Caco-2 (cell line): ENCODE measurements at regions not wholly inside any gene's neighbourhood (a gene's known extent, or its start where the extent isn't known, plus 50 kb on each side); places are given as distances from the start of the nearest gene placed in this dataset.

Source experiments
- BruUV-seq: library from RNA; stranded (reverse); fragments of 400-500 nt; replicated peaks from 2 replicates; lab custom pipeline; 2021; lab: Mats Ljungman, UMichigan
- CTCF ChIA-PET: fragments of 300-600 bp; sonication (Branson Sonifier 250); formaldehyde crosslinking; loops from one replicate; lab custom pipeline; 2022; ENCODE audit warnings: antibody characterized with exemption; lab: Charles Lee
- POLR2A ChIA-PET: fragments of 300-600 bp; sonication (Branson Sonifier 250); formaldehyde crosslinking; loops from one replicate; lab custom pipeline; 2022; ENCODE audit warnings: antibody characterized with exemption; lab: Charles Lee
- DNase-seq, 2 experiments: peaks; one replicate each; pipeline versions ENCODE4 v3.0.0 to v3.0.0-alpha.2; 2020 to 2022
- H3K27me3 ChIP-seq: replicated peaks from 2 replicates; pipeline ENCODE4 v1.6.0; 2011; ENCODE audit warnings: low read length; ENCODE audit not compliant: control insufficient read depth, insufficient read depth
- H3K36me3 ChIP-seq: 2 replicates; pipeline ENCODE4 v1.5.1; 2011; ENCODE audit warnings: low read length; ENCODE audit not compliant: control insufficient read depth, insufficient read depth
- H3K4me1 ChIP-seq: fragments of 250-450 bp; sonication (Bioruptor Pico); 2 replicates; pipeline ENCODE4 v1.5.1; 2020; ENCODE audit warnings: mild to moderate bottlenecking
- H3K4me3 ChIP-seq: 2 replicates; pipeline ENCODE4 v1.5.1; 2011; ENCODE audit warnings: low read depth, mild to moderate bottlenecking, control low read depth, low read length
- H3K9me3 ChIP-seq: fragments of 250-450 bp; sonication (Bioruptor Pico); 2 replicates; pipeline ENCODE4 v1.5.1; 2020; ENCODE audit warnings: mild to moderate bottlenecking, moderate library complexity
- H3K27ac Mint-ChIP-seq: one replicate; pipeline ENCODE4 v1.8.0; 2022; ENCODE audit warnings: mixed read lengths; ENCODE audit not compliant: unreplicated experiment
- H3K27me3 Mint-ChIP-seq: one replicate; pipeline ENCODE4 v1.8.0; 2022; ENCODE audit warnings: mixed read lengths; ENCODE audit not compliant: insufficient read depth, unreplicated experiment
- H3K36me3 Mint-ChIP-seq: one replicate; pipeline ENCODE4 v1.8.0; 2022; ENCODE audit warnings: mild to moderate bottlenecking, mixed read lengths; ENCODE audit not compliant: insufficient read depth, unreplicated experiment
- H3K4me1 Mint-ChIP-seq: one replicate; pipeline ENCODE4 v1.8.0; 2022; ENCODE audit warnings: low read depth, mixed read lengths; ENCODE audit not compliant: unreplicated experiment
- H3K4me3 Mint-ChIP-seq: one replicate; pipeline ENCODE4 v1.8.0; 2022; ENCODE audit warnings: mild to moderate bottlenecking, moderate library complexity, mixed read lengths; ENCODE audit not compliant: unreplicated experiment
- H3K9me3 Mint-ChIP-seq: one replicate; pipeline ENCODE4 v1.8.0; 2022; ENCODE audit warnings: mixed read lengths; ENCODE audit not compliant: unreplicated experiment
- intact Hi-C: fragments of 100-400 bp; cut with micrococcal nuclease; formaldehyde crosslinking; loops from one replicate; pipeline ENCODE4 v1.10.0; 2022; ENCODE audit not compliant: unreplicated experiment
- TF ChIP-seq, protein P1 (sequence below), 2 experiments: fragments of 200-600 bp in 1 of 2; IDR thresholded peaks; 1 replicate in 1 of 2; 2 replicates in 1 of 2; pipeline versions ENCODE4 v1.5.1 to v1.8.0; 2011 to 2022; ENCODE audit warnings: antibody characterized with exemption in 1 of 2, control low read depth in 1 of 2, inconsistent platforms in 1 of 2, low read depth in 1 of 2, low read length in 1 of 2, mild to moderate bottlenecking in 1 of 2, moderate library complexity in 1 of 2; ENCODE audit not compliant: insufficient read depth in 1 of 2, severe bottlenecking in 1 of 2, unreplicated experiment in 1 of 2

DNA sequence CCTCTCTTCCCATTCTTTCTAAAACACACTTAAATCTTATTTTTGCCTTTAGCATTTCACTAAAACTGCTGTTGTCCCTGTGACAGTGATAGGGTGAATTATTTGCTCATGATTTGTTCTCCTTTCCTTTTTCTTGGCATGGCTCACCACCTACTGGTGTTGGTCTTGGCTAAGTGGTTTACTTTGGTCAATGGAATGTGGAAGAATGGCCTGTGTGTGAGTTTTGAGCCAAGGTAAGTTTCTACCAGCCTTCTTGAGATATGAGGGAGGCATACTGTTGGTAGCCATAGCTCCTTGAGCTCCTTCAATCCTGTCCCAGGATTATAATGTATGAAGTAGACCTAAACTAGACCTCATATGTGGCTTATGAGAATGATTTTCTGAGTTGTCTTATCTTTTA, 506.3 kb upstream of the RAG2 start:
- no peaks in the 10 kb centered on the region for H3K9me3 ChIP-seq
- Mint-ChIP-seq H3K27ac (no peak overlapping the region), H3K36me3 (no peaks in the 10 kb centered on the region), H3K4me3 (no peak overlapping the region), H3K4me1 (no peaks in the 10 kb centered on the region), H3K9me3 (no peaks in the 10 kb centered on the region), H3K27me3 (peaks cover 7% of the 10 kb centered on the region)
- intact Hi-C loops, result no loop called here
- no peaks in the 10 kb centered on the region for H3K27me3 ChIP-seq
- TF ChIP-seq, protein P1, sequence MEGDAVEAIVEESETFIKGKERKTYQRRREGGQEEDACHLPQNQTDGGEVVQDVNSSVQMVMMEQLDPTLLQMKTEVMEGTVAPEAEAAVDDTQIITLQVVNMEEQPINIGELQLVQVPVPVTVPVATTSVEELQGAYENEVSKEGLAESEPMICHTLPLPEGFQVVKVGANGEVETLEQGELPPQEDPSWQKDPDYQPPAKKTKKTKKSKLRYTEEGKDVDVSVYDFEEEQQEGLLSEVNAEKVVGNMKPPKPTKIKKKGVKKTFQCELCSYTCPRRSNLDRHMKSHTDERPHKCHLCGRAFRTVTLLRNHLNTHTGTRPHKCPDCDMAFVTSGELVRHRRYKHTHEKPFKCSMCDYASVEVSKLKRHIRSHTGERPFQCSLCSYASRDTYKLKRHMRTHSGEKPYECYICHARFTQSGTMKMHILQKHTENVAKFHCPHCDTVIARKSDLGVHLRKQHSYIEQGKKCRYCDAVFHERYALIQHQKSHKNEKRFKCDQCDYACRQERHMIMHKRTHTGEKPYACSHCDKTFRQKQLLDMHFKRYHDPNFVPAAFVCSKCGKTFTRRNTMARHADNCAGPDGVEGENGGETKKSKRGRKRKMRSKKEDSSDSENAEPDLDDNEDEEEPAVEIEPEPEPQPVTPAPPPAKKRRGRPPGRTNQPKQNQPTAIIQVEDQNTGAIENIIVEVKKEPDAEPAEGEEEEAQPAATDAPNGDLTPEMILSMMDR (IDR thresholded peaks at IDR 0.05; ENCODE audit: insufficient read depth in 1 of 2, low read depth in 1 of 2, low read length in 1 of 2, severe bottlenecking in 1 of 2, unreplicated experiment in 1 of 2), result no peak
- H3K36me3 ChIP-seq, result no peaks in the 10 kb centered on the region
- no peaks in the 10 kb centered on the region for H3K4me1 ChIP-seq
- DNase-seq, result no peak
- CTCF ChIA-PET, result no interaction called here
- BruUV-seq, result no TSS peak
- H3K4me3 ChIP-seq, result no peak overlapping the region
- POLR2A ChIA-PET, result no interaction called here

DNA sequence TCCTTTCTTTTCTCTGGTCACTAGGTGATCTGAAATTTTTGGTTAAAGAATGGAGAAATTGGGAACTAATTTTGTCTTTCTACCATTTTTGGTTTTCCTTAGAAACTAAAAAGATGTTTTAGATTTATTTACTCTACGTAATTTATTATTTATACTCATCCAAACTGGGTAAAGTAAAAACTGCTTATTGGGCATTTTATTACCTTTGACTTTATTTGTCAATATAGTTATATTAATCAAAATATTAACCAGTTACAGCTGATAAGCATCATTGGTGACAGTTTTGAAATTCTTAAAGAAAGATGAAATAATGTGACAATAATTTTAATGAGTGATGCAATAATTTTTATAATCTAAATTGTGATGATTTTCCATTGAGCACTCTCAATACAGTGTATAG, 502.0 kb upstream of the RAG2 start:
- Mint-ChIP-seq H3K27me3 (peaks cover 7% of the 10 kb centered on the region), H3K27ac (no peak overlapping the region), H3K36me3 (no peaks in the 10 kb centered on the region), H3K4me3 (no peak overlapping the region), H3K9me3 (no peaks in the 10 kb centered on the region), H3K4me1 (no peaks in the 10 kb centered on the region)
- TF ChIP-seq, protein P1 (IDR thresholded peaks at IDR 0.05; ENCODE audit: insufficient read depth in 1 of 2, low read depth in 1 of 2, low read length in 1 of 2, severe bottlenecking in 1 of 2, unreplicated experiment in 1 of 2), result no peak
- POLR2A ChIA-PET, result no interaction called here
- H3K4me1 ChIP-seq, result no peaks in the 10 kb centered on the region
- no peak overlapping the region for H3K4me3 ChIP-seq
- no peaks in the 10 kb centered on the region for H3K36me3 ChIP-seq
- DNase-seq, result no peak
- intact Hi-C loops, result no loop called here
- H3K27me3 ChIP-seq, result no peaks in the 10 kb centered on the region
- CTCF ChIA-PET, result no interaction called here
- no TSS peak for BruUV-seq
- no peaks in the 10 kb centered on the region for H3K9me3 ChIP-seq

GRCh38 chr11:37092487-37092886, 494.5 kb upstream of the RAG2 start:
- H3K4me1 ChIP-seq, result no peaks in the 10 kb centered on the region
- H3K9me3 ChIP-seq, result no peaks in the 10 kb centered on the region
- no peaks in the 10 kb centered on the region for H3K36me3 ChIP-seq
- H3K27ac Mint-ChIP-seq, result no peak overlapping the region
- no peaks in the 10 kb centered on the region for H3K9me3 Mint-ChIP-seq
- intact Hi-C loops, result no loop called here
- no peaks in the 10 kb centered on the region for H3K4me1 Mint-ChIP-seq
- ChIA-PET CTCF (no interaction called here), POLR2A (no interaction called here)
- no peak overlapping the region for H3K4me3 Mint-ChIP-seq
- no peak for DNase-seq
- TF ChIP-seq, protein P1 (IDR thresholded peaks at IDR 0.05; ENCODE audit: insufficient read depth in 1 of 2, low read depth in 1 of 2, low read length in 1 of 2, severe bottlenecking in 1 of 2, unreplicated experiment in 1 of 2), result no peak
- no peak overlapping the region for H3K4me3 ChIP-seq
- H3K27me3 ChIP-seq, result no peaks in the 10 kb centered on the region
- H3K36me3 Mint-ChIP-seq, result no peaks in the 10 kb centered on the region
- BruUV-seq, result no TSS peak
- H3K27me3 Mint-ChIP-seq, result no peaks in the 10 kb centered on the region
